OCI-LY1 (cell line): ENCODE measurements at regions not wholly inside any gene's neighbourhood (a gene's known extent, or its start where the extent isn't known, plus 50 kb on each side); places are given as distances from the start of the nearest gene placed in this dataset.
"Not testable (repeated sequence)": the region's sequence is repeated elsewhere in the genome, so short reads cannot be mapped to it uniquely, and the experiment has no call there.

ENCODE experiments used
- H2AFZ ChIP-seq: fragments of 200-600 bp; sonication (generic), shearing (Covaris generic); 2 replicates; pipeline ENCODE4 v1.6.0; 2014; ENCODE audit warnings: antibody characterized with exemption, mild to moderate bottlenecking, low read length
- H3F3A ChIP-seq: fragments of 200-600 bp; sonication (generic), shearing (Covaris generic); 2 replicates; pipeline ENCODE4 v1.6.0; 2014; ENCODE audit warnings: mild to moderate bottlenecking, antibody characterized with exemption, low read length, moderate library complexity; ENCODE audit not compliant: insufficient read depth
- H3K27ac ChIP-seq: fragments of 200-600 bp; sonication (generic); 2 replicates; pipeline ENCODE4 v1.5.1; 2014; ENCODE audit warnings: low read length, mixed run types, mild to moderate bottlenecking, low read depth; ENCODE audit not compliant: poor library complexity, severe bottlenecking
- H3K27me3 ChIP-seq: fragments of 200-600 bp; sonication (generic); 2 replicates; pipeline ENCODE4 v1.6.0; 2014; ENCODE audit warnings: antibody characterized with exemption, mild to moderate bottlenecking, low read length, moderate library complexity; ENCODE audit not compliant: insufficient read depth
- H3K36me3 ChIP-seq: fragments of 200-600 bp; sonication (generic); 2 replicates; pipeline ENCODE4 v1.6.1; 2014; ENCODE audit warnings: mild to moderate bottlenecking, antibody characterized with exemption, low read length, moderate library complexity, mixed read lengths; ENCODE audit not compliant: insufficient read depth
- H3K4me1 ChIP-seq: fragments of 200-600 bp; sonication (generic); 2 replicates; pipeline ENCODE4 v1.5.1; 2014; ENCODE audit warnings: mild to moderate bottlenecking, low read length, moderate library complexity; ENCODE audit not compliant: insufficient read depth, severe bottlenecking
- H3K4me2 ChIP-seq: fragments of 200-600 bp; sonication (generic), shearing (Covaris generic); 2 replicates; pipeline ENCODE4 v1.6.1; 2014; ENCODE audit warnings: low read length
- H3K4me3 ChIP-seq: fragments of 200-600 bp; sonication (generic); 2 replicates; pipeline ENCODE4 v1.5.1; 2014; ENCODE audit warnings: low read length, low read depth, mild to moderate bottlenecking, mixed read lengths; ENCODE audit not compliant: poor library complexity, severe bottlenecking
- H3K79me2 ChIP-seq: fragments of 200-600 bp; shearing (Covaris generic); 2 replicates; pipeline ENCODE4 v1.6.1; 2016; ENCODE audit warnings: mixed run types, low read length, mixed read lengths; ENCODE audit not compliant: insufficient read depth
- H3K9ac ChIP-seq: fragments of 200-600 bp; sonication (generic), shearing (Covaris generic); 2 replicates; pipeline ENCODE4 v1.6.1; 2014; ENCODE audit warnings: mild to moderate bottlenecking, low read length, mixed read lengths
- H3K9me2 ChIP-seq: fragments of 200-600 bp; sonication (generic), shearing (Covaris generic); 2 replicates; pipeline ENCODE4 v1.6.1; 2014; ENCODE audit warnings: low read depth, mild to moderate bottlenecking, low read length, mixed read lengths
- H3K9me3 ChIP-seq: fragments of 200-600 bp; shearing (Covaris generic); 2 replicates; pipeline ENCODE4 v1.6.1; 2014; ENCODE audit warnings: low read length, mixed read lengths
- H4K20me1 ChIP-seq: fragments of 200-600 bp; sonication (generic), shearing (Covaris generic); 2 replicates; pipeline ENCODE4 v1.6.0; 2016; ENCODE audit warnings: mild to moderate bottlenecking, low read length; ENCODE audit not compliant: insufficient read depth
- CTCF ChIP-seq: fragments of 200-600 bp; sonication (generic), shearing (Covaris generic); IDR thresholded peaks from 2 replicates; pipeline ENCODE4 v1.5.1; 2017; ENCODE audit warnings: mild to moderate bottlenecking, antibody characterized with exemption, low read length, moderate library complexity, mixed read lengths
- EZH2 ChIP-seq: fragments of 200-600 bp; sonication (generic), shearing (Covaris generic); IDR thresholded peaks from 2 replicates; pipeline ENCODE4 v1.8.0; 2017; ENCODE audit warnings: borderline replicate concordance, mixed run types, mild to moderate bottlenecking, antibody characterized with exemption, low read length, moderate library complexity, mixed read lengths

- Histone ChIP-seq H3K79me2 (no peaks in the 10 kb centered on the region), H3K36me3 (no peaks in the 10 kb centered on the region), H3K27ac (no peak overlapping the region), H3F3A (no peaks in the 10 kb centered on the region), H3K4me3 (no peak overlapping the region), H3K9me3 (no peaks in the 10 kb centered on the region), H3K27me3 (no peaks in the 10 kb centered on the region), H3K9me2 (no peaks in the 10 kb centered on the region), H3K4me1 (no peaks in the 10 kb centered on the region), H3K9ac (no peak overlapping the region), H2AFZ (no peak overlapping the region), H4K20me1 (no peaks in the 10 kb centered on the region), H3K4me2 (no peak overlapping the region)
- TF ChIP-seq CTCF, result no peak
- TF ChIP-seq EZH2, result no peak
Measured at GRCh38 chrX:81890521-81890920, 688.6 kb downstream of the SH3BGRL start.

- no peaks in the 10 kb centered on the region for H4K20me1 ChIP-seq
- H3K4me3 ChIP-seq, result no peak overlapping the region
- H3K9me3 ChIP-seq, result no peaks in the 10 kb centered on the region
- no peak overlapping the region for H3K27ac ChIP-seq
- H3K79me2 ChIP-seq, result no peaks in the 10 kb centered on the region
- H3F3A ChIP-seq, result no peaks in the 10 kb centered on the region
- H3K36me3 ChIP-seq, result no peaks in the 10 kb centered on the region
- H3K27me3 ChIP-seq, result no peaks in the 10 kb centered on the region
- no peak overlapping the region for H3K4me2 ChIP-seq
- TF ChIP-seq EZH2, result no peak
- no peak overlapping the region for H3K9ac ChIP-seq
- H3K9me2 ChIP-seq, result no peaks in the 10 kb centered on the region
- H3K4me1 ChIP-seq, result no peaks in the 10 kb centered on the region
- no peak overlapping the region for H2AFZ ChIP-seq
Measured at GRCh38 chrX:81900522-81900921, 698.6 kb downstream of the SH3BGRL start.

GRCh38 chrX:81925812-81926211 lies 723.9 kb downstream of the SH3BGRL start:
- Histone ChIP-seq H3K9me2 (no peaks in the 10 kb centered on the region), H3K4me3 (no peak overlapping the region), H2AFZ (no peak overlapping the region), H3K36me3 (no peaks in the 10 kb centered on the region), H3K4me1 (no peaks in the 10 kb centered on the region), H3F3A (no peaks in the 10 kb centered on the region), H3K9ac (no peak overlapping the region), H3K4me2 (no peak overlapping the region), H3K79me2 (no peaks in the 10 kb centered on the region), H3K27me3 (no peaks in the 10 kb centered on the region), H3K27ac (no peak overlapping the region), H4K20me1 (no peaks in the 10 kb centered on the region), H3K9me3 (no peaks in the 10 kb centered on the region)
- no peak for TF ChIP-seq EZH2
- TF ChIP-seq CTCF, result no peak

GRCh38 chrX:81945911-81946310 lies 744.0 kb downstream of the SH3BGRL start:
- not testable (repeated sequence) for H3K4me3 ChIP-seq, H3K4me1 ChIP-seq, H3K9me2 ChIP-seq, H3K27me3 ChIP-seq, H3K9ac ChIP-seq, H2AFZ ChIP-seq, H3K9me3 ChIP-seq, H3K79me2 ChIP-seq, H3K4me2 ChIP-seq, H3K27ac ChIP-seq, H3F3A ChIP-seq, H4K20me1 ChIP-seq, H3K36me3 ChIP-seq
